Mesendoderm (in vitro differentiated cells): ENCODE measurements at regions not wholly inside any gene's neighbourhood (a gene's known extent, or its start where the extent isn't known, plus 50 kb on each side); places are given as distances from the start of the nearest gene placed in this dataset.

Experiments
- DNase-seq: peaks from one replicate; pipeline ENCODE4 v3.0.0; 2013
- H2AK5ac ChIP-seq: 2 replicates; pipeline ENCODE4 v1.6.1; 2013; ENCODE audit warnings: low read length, inconsistent platforms
- H2BK120ac ChIP-seq: 2 replicates; pipeline ENCODE4 v1.6.1; 2013; ENCODE audit warnings: low read depth, mild to moderate bottlenecking, low read length, moderate library complexity, mixed read lengths
- H2BK15ac ChIP-seq: replicated peaks from 2 replicates; pipeline ENCODE4 v1.6.1; 2013; ENCODE audit warnings: low read depth, mild to moderate bottlenecking, moderate library complexity
- H2BK5ac ChIP-seq: 2 replicates; pipeline ENCODE4 v1.6.1; 2013; ENCODE audit warnings: low read length, inconsistent platforms
- H3K18ac ChIP-seq: 2 replicates; pipeline ENCODE4 v1.6.1; 2013; ENCODE audit warnings: mild to moderate bottlenecking, low read length, mixed read lengths
- H3K23ac ChIP-seq: one replicate; pipeline ENCODE4 v1.6.1; 2013; ENCODE audit warnings: low read length
- H3K27ac ChIP-seq: 2 replicates; pipeline ENCODE4 v1.5.1; 2013; ENCODE audit warnings: low read depth, mild to moderate bottlenecking, inconsistent platforms, low read length, moderate library complexity
- H3K27me3 ChIP-seq: 2 replicates; pipeline ENCODE4 v1.6.1; 2013; ENCODE audit warnings: low read length, control low read depth, mild to moderate bottlenecking, inconsistent platforms; ENCODE audit not compliant: insufficient read depth, poor library complexity
- H3K36me3 ChIP-seq: 2 replicates; pipeline ENCODE4 v1.6.1; 2013; ENCODE audit warnings: low read length, inconsistent platforms; ENCODE audit not compliant: control insufficient read depth, insufficient read depth
- H3K4ac ChIP-seq: one replicate; pipeline ENCODE4 v1.6.1; 2013; ENCODE audit warnings: low read depth, mild to moderate bottlenecking, low read length, moderate library complexity
- H3K4me1 ChIP-seq: 2 replicates; pipeline ENCODE4 v1.6.1; 2013; ENCODE audit warnings: low read depth, low read length, inconsistent platforms; ENCODE audit not compliant: control insufficient read depth
- H3K4me2 ChIP-seq: 2 replicates; pipeline ENCODE4 v1.6.1; 2013; ENCODE audit warnings: low read length
- H3K4me3 ChIP-seq: 2 replicates; pipeline ENCODE4 v1.5.1; 2013; ENCODE audit warnings: mild to moderate bottlenecking, low read length
- H3K56ac ChIP-seq: one replicate; pipeline ENCODE4 v1.6.1; 2013; ENCODE audit warnings: low read length
- H3K79me1 ChIP-seq: 2 replicates; pipeline ENCODE4 v1.6.1; 2013; ENCODE audit warnings: low read length, inconsistent platforms
- H3K79me2 ChIP-seq: 2 replicates; pipeline ENCODE4 v1.6.1; 2013; ENCODE audit warnings: mild to moderate bottlenecking, low read length; ENCODE audit not compliant: control insufficient read depth, insufficient read depth
- H3K9ac ChIP-seq: 2 replicates; pipeline ENCODE4 v1.6.1; 2013; ENCODE audit warnings: low read length, inconsistent platforms
- H4K5ac ChIP-seq: one replicate; pipeline ENCODE4 v1.6.1; 2013; ENCODE audit warnings: low read length
- H4K8ac ChIP-seq: one replicate; pipeline ENCODE4 v1.6.1; 2013; ENCODE audit warnings: low read depth, mild to moderate bottlenecking, control low read depth, low read length, moderate library complexity
- WGBS: extraction: QIAGEN DNeasy Blood & Tissue Kit; methylation state at CpG from one replicate; pipeline ENCODE4 v1.1.7; 2013; ENCODE audit warnings: low lambda C conversion rate, missing lambda C conversion rate; ENCODE audit not compliant: insufficient coverage; ENCODE audit errors: extremely low coverage; 5-methylcytosine and 5-hydroxymethylcytosine counted together

DNA sequence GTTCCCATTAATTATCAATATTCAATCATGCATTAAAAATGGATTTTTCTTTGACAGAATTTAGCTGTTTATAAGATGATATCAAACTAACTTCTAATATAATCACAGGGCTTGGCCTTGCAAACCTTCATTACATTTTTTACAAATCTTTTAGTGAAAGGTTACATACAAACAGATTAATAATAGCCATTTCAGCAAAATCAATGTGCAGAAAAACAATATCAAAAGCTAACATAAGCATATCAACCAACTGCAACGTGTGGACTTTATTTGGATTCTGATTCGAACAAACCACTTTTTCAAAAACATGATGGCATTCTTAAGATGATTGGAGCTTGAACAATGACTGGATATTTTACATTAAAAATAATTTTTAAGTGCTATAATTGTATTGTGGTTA is 93.6 kb downstream of the OTX2 start:
- no peaks in the 10 kb centered on the region for H3K27me3 ChIP-seq
- H3K23ac ChIP-seq, result no peak overlapping the region
- H2BK120ac ChIP-seq, result no peak overlapping the region
- H3K79me1 ChIP-seq, result no peaks in the 10 kb centered on the region
- no peak overlapping the region for H2AK5ac ChIP-seq
- H3K27ac ChIP-seq, result no peak overlapping the region
- no peaks in the 10 kb centered on the region for H3K36me3 ChIP-seq
- no peak overlapping the region for H3K4ac ChIP-seq
- no peak overlapping the region for H2BK5ac ChIP-seq
- no peak overlapping the region for H4K8ac ChIP-seq
- H3K4me3 ChIP-seq, result no peak overlapping the region
- H3K79me2 ChIP-seq, result no peaks in the 10 kb centered on the region
- H3K18ac ChIP-seq, result no peak overlapping the region
- DNase-seq, result no peak
- H3K4me1 ChIP-seq, result no peaks in the 10 kb centered on the region
- no peak overlapping the region for H3K4me2 ChIP-seq
- no peak overlapping the region for H3K56ac ChIP-seq
- H3K9ac ChIP-seq, result no peak overlapping the region
- no peak overlapping the region for H2BK15ac ChIP-seq
- H4K5ac ChIP-seq, result no peak overlapping the region
- WGBS, result no CpG with 5 or more reads among the region's 2 CpGs

DNA sequence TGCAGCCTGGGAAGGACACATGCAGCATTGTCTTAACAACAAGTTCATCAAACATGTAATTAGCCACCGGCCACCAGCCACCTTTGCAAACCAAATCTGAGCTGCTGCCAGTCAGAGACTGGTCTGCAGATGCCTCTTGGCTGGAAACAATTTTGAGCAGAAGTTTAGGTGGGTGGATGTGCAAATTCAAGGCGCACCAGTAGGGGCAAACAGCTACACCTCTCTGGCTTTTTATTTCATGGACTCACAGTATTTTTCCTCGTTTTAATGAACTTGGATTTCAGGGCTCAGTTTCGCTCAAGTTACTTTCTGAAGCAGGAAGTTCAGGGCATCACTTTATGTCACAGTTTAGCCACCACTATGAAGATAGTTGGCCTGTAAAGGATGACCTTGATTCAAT is 94.3 kb downstream of the OTX2 start:
- Histone ChIP-seq H2BK15ac (no peak overlapping the region), H3K56ac (no peak overlapping the region)

DNA sequence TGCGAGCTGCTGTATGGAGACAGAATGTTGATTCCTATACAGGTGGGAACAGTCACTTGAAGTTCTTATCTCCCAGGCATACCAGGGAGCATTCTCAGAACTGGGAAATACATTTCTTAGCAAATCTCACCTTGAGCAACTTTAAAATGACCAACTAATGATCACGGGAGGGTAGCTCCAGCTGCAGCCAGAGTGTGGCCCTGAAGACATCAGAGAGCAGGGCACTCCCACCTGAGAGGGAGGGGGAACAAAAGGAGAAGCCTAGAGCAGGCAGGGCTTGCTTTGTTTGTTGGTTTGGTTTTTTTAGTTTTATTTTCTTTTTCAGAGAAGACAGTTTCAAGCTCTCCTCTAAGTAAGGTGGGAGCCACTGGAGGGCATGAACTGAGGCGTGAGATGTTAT is 101.1 kb downstream of the OTX2 start:
- H4K8ac ChIP-seq, result no peak overlapping the region
- H2BK5ac ChIP-seq, result no peak overlapping the region
- H3K79me2 ChIP-seq, result no peaks in the 10 kb centered on the region
- no peak overlapping the region for H2BK15ac ChIP-seq
- H2BK120ac ChIP-seq, result no peak overlapping the region
- H3K4ac ChIP-seq, result no peak overlapping the region
- no peak overlapping the region for H3K18ac ChIP-seq
- no peak overlapping the region for H3K23ac ChIP-seq
- DNase-seq, result peak; percentile 44
- H2AK5ac ChIP-seq, result no peak overlapping the region
- H3K27me3 ChIP-seq, result no peaks in the 10 kb centered on the region
- no CpG with 5 or more reads among the region's 3 CpGs for WGBS
- H3K27ac ChIP-seq, result peak overlapping the region; percentile 13
- H3K79me1 ChIP-seq, result no peaks in the 10 kb centered on the region
- H4K5ac ChIP-seq, result no peak overlapping the region
- H3K36me3 ChIP-seq, result no peaks in the 10 kb centered on the region
- no peak overlapping the region for H3K4me2 ChIP-seq
- H3K4me1 ChIP-seq, result peaks cover 3% of the 10 kb centered on the region
- H3K9ac ChIP-seq, result no peak overlapping the region
- no peak overlapping the region for H3K4me3 ChIP-seq
- H3K56ac ChIP-seq, result peak overlapping the region; percentile 35

More for the DNA sequence above, 94.3 kb downstream of the OTX2 start:
- Histone ChIP-seq H3K4me2 (no peak overlapping the region), H3K18ac (no peak overlapping the region), H3K4me1 (no peaks in the 10 kb centered on the region), H4K5ac (no peak overlapping the region), H3K79me1 (no peaks in the 10 kb centered on the region), H3K4ac (no peak overlapping the region), H3K4me3 (no peak overlapping the region), H4K8ac (no peak overlapping the region), H3K27me3 (no peaks in the 10 kb centered on the region), H3K23ac (no peak overlapping the region), H3K79me2 (no peaks in the 10 kb centered on the region), H2BK5ac (no peak overlapping the region), H3K27ac (no peak overlapping the region), H2AK5ac (no peak overlapping the region), H2BK120ac (no peak overlapping the region), H3K9ac (no peak overlapping the region), H3K36me3 (no peaks in the 10 kb centered on the region)
- no CpG with 5 or more reads among the region's 4 CpGs for WGBS
- no peak for DNase-seq

DNA sequence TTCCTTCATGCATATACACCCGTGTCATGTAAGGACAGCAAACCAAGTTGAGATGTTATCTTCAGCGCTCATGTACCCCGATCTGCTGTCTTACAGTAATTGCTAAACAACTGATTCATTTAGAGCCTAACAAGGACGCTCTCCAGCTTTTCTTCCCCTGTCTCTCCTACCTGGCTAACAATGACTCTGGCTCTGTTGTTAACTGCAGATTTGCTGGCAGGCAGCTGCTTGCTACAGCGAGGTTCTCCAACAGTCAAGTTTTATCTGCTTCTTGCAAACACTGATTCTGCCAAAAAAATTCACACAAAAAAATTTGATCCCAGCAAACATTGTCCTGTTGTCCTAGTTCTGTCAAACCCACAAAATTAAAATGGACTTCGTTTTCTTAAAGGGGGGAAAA is 101.6 kb downstream of the OTX2 start:
- Histone ChIP-seq H3K4ac (no peak overlapping the region), H3K18ac (no peak overlapping the region), H3K4me2 (no peak overlapping the region), H3K9ac (no peak overlapping the region), H3K36me3 (no peaks in the 10 kb centered on the region), H3K79me1 (no peaks in the 10 kb centered on the region), H3K27ac (no peak overlapping the region), H4K8ac (no peak overlapping the region), H4K5ac (no peak overlapping the region), H3K4me1 (peaks cover 3% of the 10 kb centered on the region), H2AK5ac (no peak overlapping the region), H3K4me3 (no peak overlapping the region), H3K23ac (no peak overlapping the region), H3K27me3 (no peaks in the 10 kb centered on the region), H3K79me2 (no peaks in the 10 kb centered on the region), H2BK120ac (no peak overlapping the region), H2BK5ac (no peak overlapping the region), H3K56ac (peak overlapping the region; percentile 54), H2BK15ac (no peak overlapping the region)
- no CpG with 5 or more reads among the region's 6 CpGs for WGBS
- peak; percentile 36 for DNase-seq

DNA sequence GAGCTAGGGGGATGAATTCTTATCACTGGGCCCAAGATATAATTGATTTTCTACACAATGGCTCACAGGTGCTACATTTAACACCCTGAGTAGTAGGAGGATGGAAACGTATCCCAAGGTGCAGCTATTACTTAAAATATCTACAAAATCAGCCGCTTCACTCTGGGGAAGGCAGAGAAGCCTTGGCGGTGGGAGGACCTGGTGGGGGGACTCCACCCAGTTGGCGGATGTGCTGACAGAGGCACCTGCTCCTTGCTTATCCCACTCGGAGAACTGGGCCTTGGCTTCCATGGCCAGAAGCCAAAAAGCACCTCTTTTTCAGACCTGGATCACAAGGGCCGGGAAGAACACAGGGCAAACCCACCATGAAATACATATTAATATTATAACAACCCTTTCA is 106.3 kb downstream of the OTX2 start:
- Histone ChIP-seq H3K27me3 (no peaks in the 10 kb centered on the region), H3K79me2 (no peaks in the 10 kb centered on the region), H3K4me3 (no peak overlapping the region), H2AK5ac (no peak overlapping the region), H4K8ac (no peak overlapping the region), H3K27ac (no peak overlapping the region), H2BK5ac (no peak overlapping the region), H3K9ac (no peak overlapping the region), H3K56ac (no peak overlapping the region), H3K4me2 (no peak overlapping the region), H3K18ac (no peak overlapping the region), H3K4me1 (peaks cover 1% of the 10 kb centered on the region), H3K23ac (no peak overlapping the region), H4K5ac (no peak overlapping the region), H3K36me3 (no peaks in the 10 kb centered on the region), H2BK15ac (no peak overlapping the region), H3K79me1 (no peaks in the 10 kb centered on the region), H3K4ac (no peak overlapping the region), H2BK120ac (no peak overlapping the region)
- no CpG with 5 or more reads among the region's 6 CpGs for WGBS
- DNase-seq, result peak; percentile 14

DNA sequence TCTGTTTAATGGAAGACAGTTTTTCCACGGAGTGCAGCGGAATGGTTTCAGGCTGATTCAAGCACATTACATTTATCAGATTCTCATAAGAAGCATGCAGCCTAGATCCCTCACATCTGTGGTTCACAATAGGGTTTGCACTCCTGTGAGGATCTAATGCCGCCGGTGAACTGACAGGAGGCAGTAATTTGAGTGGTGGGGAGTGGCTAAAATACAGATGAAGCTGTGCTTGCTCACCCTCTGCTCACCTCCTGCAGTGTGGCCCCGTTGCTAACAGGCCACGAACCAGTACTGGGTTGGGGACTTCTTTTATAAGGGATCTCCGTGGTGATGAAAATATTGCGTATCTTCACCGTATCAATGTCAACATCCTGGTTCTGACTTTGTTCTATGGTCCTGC is 107.8 kb downstream of the OTX2 start:
- H3K4me2 ChIP-seq, result no peak overlapping the region
- no peak overlapping the region for H3K9ac ChIP-seq
- no peaks in the 10 kb centered on the region for H3K27me3 ChIP-seq
- H3K79me2 ChIP-seq, result no peaks in the 10 kb centered on the region
- H2BK5ac ChIP-seq, result no peak overlapping the region
- no peaks in the 10 kb centered on the region for H3K79me1 ChIP-seq
- H2BK120ac ChIP-seq, result no peak overlapping the region
- H3K36me3 ChIP-seq, result no peaks in the 10 kb centered on the region
- no peak overlapping the region for H3K4me3 ChIP-seq
- H3K4ac ChIP-seq, result no peak overlapping the region
- H2BK15ac ChIP-seq, result no peak overlapping the region
- no peak overlapping the region for H3K27ac ChIP-seq
- no peak overlapping the region for H4K5ac ChIP-seq
- no CpG with 5 or more reads among the region's 9 CpGs for WGBS
- H2AK5ac ChIP-seq, result no peak overlapping the region
- H3K4me1 ChIP-seq, result no peaks in the 10 kb centered on the region
- H3K18ac ChIP-seq, result no peak overlapping the region
- H3K56ac ChIP-seq, result no peak overlapping the region
- H4K8ac ChIP-seq, result no peak overlapping the region
- DNase-seq, result no peak
- H3K23ac ChIP-seq, result no peak overlapping the region
